OCI-LY7 (cell line): ENCODE measurements at regions not wholly inside any gene's neighbourhood (a gene's known extent, or its start where the extent isn't known, plus 50 kb on each side); places are given as distances from the start of the nearest gene placed in this dataset.

Experiments
- EZH2phosphoT487 ChIP-seq: fragments of 200-600 bp; sonication (generic); IDR thresholded peaks from 2 replicates; pipeline ENCODE4 v1.6.1; 2018; ENCODE audit warnings: low read depth, borderline replicate concordance, mild to moderate bottlenecking, mixed run types, antibody characterized with exemption, low read length, moderate library complexity, mixed read lengths
- TF ChIP-seq, protein P1 (sequence below): fragments of 200-600 bp; sonication (generic); conservative IDR thresholded peaks from 2 replicates; pipeline ENCODE4 v1.5.1; 2014; ENCODE audit warnings: mild to moderate bottlenecking, antibody characterized with exemption, low read length, moderate library complexity, mixed read lengths

DNA sequence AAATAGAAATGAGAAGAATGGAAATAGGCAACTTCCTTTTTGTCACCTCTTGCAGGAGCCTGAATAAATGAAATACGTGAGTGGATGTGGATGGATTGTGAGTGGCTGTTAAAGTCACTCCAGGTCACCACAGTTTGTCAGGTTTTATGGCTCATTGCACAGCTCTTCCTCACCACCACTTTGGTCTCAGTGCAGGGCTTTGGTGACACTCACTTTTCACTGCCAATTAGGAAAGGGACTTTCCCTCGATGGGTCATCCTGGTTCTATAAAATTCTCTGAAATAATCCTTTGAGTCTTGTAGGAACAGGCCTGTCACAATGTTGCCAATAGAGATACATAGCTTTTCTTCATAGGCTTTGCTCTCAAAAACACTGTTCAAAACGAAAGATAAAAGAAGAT, 172.4 kb upstream of the C11orf87 start:
- TF ChIP-seq, protein P1, sequence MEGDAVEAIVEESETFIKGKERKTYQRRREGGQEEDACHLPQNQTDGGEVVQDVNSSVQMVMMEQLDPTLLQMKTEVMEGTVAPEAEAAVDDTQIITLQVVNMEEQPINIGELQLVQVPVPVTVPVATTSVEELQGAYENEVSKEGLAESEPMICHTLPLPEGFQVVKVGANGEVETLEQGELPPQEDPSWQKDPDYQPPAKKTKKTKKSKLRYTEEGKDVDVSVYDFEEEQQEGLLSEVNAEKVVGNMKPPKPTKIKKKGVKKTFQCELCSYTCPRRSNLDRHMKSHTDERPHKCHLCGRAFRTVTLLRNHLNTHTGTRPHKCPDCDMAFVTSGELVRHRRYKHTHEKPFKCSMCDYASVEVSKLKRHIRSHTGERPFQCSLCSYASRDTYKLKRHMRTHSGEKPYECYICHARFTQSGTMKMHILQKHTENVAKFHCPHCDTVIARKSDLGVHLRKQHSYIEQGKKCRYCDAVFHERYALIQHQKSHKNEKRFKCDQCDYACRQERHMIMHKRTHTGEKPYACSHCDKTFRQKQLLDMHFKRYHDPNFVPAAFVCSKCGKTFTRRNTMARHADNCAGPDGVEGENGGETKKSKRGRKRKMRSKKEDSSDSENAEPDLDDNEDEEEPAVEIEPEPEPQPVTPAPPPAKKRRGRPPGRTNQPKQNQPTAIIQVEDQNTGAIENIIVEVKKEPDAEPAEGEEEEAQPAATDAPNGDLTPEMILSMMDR, result no peak
- no peak for TF ChIP-seq EZH2phosphoT487
